ENCODE measurements at regions not wholly inside any gene's neighbourhood (a gene's known extent, or its start where the extent isn't known, plus 50 kb on each side); places are given as distances from the start of the nearest gene placed in this dataset.

DNA sequence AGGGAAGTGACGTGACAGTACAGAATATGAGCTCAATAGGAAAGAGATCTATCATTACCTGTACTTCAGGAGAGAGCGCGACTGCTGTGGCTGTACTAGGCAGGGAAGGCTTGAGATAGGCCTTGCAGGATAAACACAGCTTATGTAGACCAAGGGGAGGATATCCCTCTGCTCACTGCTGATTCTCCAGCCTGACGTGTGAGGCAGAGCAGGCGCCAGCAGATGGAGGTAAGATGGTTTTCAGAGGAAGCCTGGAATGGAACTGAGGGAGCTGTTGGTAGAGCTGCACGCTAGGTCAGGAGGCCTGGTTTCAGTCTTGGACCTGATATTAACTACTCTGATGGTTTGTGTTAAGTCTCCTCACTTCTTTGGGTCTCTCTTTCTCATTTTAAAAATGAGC lies 291.4 kb downstream of the YTHDC2 start:
- no peak for DNase-seq

DNA sequence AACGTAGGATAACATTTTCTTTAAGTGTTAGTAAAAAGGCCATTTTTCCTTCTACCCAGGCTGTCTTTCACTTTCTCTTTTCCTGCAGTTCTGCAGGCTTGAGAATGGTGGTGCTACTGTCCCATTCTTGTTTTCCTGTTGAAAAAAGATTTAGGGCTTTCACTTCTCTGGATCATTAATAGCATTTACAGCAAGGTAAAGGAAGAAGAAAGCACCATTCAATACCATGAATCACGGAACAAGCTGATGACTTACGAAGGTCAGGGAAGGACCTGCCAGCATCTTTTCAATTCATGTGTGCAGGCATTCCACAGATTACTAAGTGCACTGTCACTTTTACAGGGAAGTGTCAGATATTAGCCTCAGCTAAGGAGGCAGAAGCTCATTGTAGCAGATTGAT lies 292.8 kb downstream of the YTHDC2 start:
- DNase-seq, result no peak

DNA sequence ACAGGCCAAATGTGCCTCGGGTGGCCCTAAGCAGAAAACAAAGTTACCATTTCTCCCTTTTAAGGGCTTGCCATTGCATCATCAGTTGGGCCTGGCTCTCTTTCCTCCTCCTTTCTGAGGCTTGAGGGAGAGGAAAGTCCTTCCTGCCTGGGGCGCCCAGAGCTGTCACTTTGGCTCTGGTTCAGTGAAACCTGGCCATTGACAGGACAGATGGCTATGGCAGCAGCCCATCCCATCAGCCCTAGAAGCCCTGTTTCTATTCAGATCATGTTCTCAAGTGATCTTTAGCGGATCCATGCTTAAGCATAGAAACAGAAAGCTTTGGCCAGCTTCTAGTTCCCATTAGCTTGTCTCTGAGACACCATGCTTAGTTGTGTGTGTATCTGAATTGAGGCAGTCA lies 293.4 kb downstream of the YTHDC2 start:
- DNase-seq, result no peak

DNA sequence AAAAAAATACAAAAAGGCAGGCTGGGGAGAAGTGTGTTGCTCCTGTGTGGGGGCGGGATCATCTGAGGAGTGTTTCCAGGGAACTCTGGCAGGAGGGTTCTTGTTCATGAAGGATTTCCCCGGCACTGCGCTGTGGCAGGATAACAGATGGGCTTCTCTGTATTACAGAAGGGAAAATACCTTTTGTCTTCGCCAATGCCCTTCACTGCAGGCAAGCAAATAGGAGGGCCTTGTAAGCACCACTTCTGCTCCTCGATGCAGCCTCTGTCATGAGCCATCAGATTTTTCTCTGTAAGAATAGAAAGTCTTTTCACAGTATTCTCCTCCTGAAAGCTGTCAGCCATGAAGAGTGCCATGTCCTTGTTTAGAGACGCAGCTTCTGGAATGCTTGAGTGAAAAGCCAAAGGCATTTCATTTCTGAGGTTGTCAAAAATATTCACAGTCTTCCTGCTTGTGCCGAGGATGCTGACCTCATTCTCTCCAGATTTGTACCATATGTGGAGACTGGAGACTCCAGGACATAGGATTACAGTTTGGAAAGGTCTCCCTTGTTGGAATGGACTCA lies 294.0 kb downstream of the YTHDC2 start:
- no peak for DNase-seq

DNA sequence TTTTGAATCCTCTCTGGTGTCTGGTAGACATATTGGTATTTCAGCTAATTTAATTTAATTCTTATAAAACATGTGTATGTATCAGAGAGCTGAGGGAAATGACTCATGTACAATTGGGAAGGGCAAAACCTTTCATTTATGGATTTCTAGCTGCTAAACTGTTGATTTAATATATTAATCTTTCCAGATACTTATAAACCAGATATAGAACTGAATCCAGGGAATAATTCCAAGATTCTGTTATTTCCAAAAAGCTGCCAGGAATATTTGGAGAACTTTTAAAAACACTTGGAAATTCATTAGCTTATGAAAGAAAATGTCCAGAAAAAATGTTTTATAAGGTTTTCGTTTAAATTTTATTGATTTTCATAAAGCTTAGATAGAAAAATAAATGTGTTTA lies 295.5 kb downstream of the YTHDC2 start:
- DNase-seq, result no peak

DNA sequence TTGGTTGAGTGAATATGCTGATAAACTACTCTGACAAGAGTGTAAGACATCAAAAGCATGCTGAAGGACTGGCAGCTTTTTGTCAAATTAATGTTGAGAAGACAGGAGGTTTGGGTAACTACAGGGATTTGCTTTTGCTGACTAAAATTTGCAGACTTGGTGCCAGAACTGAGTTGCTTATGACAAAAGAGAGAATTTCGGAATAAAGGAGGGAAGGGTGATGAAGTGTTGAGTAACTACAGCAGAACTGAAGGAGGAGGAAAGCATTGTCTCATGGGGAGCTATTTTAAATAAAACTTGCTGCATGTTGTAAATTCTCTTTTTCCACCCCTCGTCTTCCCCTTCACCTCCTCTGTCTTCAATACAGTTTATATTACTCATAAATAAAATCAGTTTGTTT lies 296.1 kb downstream of the YTHDC2 start:
- no peak for DNase-seq

DNA sequence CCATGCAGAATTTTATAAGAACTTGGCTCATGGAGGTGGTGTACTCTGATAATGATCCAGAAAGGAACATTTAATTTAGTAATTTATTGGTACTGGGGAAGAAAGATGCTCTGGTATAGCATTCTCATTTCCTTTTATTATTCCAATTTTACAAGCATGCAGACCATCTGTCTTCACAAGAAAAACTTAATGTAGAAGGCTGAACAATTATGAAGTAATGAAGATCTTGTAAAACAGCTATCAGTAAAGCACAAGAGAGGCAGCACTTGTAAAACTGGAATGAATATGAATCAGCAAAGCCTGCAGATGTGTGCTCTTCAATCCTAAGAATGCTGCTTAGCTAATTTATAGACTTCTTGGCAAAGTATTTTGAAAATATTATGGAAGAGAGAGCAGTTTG lies 300.0 kb downstream of the YTHDC2 start:
- no peak for DNase-seq

DNA sequence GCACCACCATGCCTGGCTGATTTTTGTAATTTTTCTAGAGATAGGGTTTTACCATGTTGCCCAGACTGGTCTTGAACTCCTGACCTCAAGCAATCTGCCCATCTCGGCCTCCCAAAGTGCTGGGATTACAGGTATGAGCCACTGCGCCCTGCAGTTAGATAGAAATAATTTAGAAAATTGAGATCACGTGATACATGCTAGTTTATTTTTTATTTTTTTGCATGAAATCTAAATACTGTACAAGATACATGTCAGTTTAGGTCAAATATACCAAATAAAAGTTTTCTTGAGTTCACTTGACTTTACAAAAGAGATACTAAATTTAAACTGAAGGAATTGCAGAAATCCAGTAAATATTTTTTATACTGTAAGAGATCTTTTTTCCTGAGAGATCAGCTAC lies 304.2 kb downstream of the YTHDC2 start:
- no peak for DNase-seq

DNA sequence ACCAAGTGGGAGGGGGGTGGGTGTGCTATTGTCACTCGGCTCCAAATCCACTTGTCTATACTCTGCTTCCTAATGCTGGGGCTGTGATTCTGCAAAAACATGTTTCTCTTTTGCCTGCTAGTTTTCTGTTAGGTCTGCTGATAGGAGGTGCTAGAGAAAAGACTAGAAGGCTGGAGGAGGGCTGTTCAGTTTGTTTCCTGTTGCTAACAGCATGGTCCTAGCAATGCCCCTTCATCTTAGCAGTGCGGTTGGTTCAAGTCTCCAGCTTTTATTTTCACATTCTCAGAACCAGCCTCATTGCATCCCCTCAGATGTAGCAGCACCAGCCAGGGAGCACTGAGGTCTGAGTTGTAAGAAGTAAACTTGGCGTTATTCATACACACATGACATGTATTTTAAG lies 310.2 kb downstream of the YTHDC2 start:
- DNase-seq, result no peak

DNA sequence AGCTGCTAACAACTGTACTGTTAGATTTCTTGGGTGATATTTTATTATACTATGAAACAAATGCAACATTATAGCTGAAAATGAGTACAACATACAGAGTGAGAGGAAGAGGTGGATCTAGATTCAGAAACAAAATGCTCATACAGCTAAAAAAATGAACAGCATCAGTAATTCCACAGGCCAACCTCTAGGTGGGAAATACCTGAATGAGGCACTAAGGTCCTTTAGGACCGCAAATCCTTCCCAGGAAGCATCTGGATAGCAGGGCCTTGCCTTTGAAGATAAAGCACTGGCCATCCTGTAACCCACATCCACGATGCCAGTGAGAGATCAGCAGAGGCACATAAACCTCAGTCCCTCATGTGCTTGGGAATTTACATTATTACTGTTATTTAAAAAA lies 310.8 kb downstream of the YTHDC2 start:
- DNase-seq, result no peak

DNA sequence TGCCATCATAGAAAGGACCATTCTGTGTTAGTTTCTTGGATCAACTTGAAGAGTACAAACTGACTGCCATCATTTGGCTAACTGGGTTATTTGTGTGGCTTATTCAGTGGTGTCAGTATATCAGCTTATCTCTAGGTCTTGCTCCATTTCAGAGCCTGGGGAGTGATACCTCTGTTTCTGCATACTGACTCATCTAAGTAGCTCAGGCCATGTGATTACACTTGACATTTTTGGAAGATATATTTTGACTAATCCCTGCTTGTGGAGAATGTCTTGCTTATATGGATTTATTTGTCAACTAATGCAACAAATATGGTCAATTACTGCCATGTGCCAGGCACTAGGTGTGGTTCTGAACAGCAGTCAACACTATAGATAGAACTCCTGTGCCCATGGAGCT lies 311.7 kb downstream of the YTHDC2 start:
- DNase-seq, result no peak

DNA sequence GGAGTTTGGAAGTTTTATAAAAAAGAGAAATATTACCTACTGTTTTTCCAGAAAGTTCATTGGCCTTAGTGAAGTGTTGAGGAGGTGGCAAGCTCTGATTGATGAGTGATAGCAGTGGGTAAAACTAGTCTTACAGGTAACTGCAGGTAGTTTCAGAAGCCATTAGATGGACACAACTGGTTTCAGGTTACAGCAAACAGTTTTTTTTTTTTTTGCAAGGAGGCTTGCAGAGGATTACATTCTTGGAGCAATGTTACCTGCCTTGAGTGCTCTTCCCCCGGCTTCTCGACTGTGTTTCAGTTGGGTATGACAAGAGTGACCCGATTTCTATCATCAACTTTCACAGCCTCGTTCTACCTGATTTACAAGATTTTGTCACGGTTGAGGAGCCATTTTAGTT lies 333.4 kb downstream of the YTHDC2 start:
- DNase-seq, result no peak

DNA sequence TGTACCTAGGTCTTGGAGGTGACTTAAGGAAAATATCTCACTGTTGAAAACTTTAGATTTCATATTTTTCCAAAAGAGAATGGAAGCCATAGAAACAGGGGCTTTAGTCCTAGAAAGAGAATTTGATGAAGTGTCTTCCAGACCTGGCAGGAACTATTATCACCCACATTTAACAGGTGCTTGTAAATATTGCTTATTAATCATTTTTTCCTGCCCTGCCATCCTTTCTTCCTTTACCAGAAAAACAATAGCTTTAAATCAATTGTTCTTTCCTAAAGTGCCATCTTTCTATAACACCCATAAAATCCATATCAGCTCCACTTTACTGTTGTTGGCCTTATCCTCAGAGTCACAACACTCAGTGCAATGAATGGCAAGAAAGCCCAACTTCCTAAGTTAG lies 350.9 kb downstream of the YTHDC2 start:
- no peak for DNase-seq

DNA sequence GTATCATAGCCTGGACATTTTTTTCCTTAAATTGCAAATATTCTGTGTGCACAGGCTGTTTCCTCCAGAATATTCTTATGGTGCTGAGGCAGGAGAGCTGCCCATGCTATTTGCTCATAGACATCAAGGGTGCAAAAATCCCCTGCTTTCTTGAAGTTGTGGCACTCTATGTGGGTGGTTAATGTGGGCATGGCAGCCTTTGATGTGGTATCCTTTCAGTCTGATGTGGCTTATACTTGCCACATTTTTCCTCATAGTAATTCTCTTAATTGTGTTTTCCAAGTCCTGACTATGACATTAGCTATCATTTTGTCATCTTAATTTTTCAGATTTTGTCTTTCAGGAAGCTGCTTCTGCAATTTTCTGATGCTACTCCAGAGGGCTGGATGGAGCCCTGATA lies 353.3 kb downstream of the YTHDC2 start:
- no peak for DNase-seq

DNA sequence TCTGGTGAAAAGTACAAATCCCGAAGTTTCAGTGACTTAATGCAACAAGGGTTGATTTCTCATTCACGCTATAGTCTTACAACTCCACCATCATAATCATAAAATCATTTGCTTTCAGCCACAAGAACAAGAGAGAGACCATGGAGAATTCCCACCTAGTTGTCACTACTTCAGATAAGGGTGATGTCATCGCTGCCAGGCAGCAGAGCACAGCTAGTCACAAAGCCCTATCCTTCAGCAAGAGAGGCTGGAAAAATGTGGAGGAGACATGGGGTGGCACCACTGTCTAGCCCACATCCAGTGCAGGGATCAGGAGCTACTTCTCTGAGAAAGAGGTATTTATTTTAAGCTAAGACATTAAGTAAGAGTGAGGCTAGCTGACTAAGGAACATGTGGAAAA lies 356.1 kb downstream of the YTHDC2 start:
- DNase-seq, result no peak

DNA sequence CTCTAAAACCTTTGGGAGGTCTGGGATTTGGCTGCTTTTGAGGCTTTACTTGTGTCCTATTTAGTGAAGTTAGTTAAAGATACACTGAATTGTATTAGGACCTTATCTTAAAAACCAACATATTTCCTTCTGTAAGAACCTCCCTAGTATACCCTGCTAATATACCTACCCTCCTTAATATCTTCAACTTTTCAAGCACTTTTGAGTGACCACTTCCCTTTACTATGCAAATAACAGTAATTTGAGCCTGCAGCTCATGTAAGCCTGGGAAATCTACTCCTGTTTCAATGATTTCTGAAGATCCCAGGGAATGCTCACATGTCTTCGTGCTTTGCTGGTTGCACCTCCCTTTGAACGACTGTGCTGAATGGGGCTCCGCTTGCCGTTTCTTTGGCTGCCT lies 358.5 kb downstream of the YTHDC2 start:
- no peak for DNase-seq

DNA sequence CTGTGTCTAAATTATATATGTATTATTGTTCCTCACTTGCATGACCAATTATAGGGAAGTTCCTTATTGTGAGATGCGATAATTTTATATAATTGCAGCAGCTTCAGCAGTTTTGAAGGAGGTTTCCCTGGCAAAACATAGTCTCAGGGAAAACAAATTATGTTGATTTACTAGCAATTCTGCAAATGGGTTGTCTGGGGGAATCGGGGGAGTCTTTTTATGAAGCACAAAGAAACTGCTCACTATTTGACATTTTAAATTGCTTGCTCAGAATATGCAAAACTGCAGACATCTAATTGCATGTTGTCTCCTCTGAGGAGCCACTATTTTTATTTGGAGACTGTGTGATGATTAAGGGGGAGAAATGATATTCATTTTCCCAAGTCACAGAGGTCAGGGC lies 361.6 kb downstream of the YTHDC2 start:
- DNase-seq, result no peak

DNA sequence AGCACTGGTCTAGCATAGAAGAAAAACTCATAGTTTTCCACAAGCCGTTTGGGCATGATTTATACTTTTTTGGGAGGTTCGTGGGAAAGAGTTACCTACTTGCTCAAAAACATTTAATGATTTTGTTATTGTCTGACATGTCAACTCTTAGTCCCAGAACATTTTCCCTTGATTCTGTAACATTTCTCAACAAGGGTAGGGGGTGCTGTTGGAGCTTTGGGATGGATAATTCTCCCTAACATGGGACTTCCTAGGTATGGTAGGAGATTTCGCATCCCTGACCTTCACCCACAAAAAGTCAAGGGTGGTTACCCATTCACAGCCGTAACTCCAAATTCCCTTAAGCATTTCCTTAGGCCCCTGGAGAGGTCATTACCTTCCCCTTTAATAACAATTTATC lies 378.0 kb downstream of the YTHDC2 start:
- no peak for DNase-seq

DNA sequence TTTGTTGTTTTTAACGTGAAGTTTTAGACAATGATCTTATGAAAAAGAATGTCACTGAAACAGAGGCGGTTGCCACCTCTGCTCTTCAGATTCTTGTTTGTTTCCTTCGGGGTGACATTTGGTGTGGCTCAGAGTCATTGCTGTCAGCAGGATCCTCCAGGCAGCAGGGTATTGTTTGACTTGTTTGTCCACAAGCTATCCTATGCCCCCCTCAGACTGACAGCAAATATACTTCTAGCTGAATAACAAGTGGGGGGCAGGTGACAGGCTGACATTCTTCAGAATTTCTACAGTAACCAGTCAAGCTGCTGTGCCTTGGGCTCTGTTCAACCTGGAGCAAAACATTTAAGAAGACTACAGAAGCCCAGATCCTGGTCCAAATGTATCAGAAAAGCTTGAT lies 383.3 kb downstream of the YTHDC2 start:
- no peak for DNase-seq

DNA sequence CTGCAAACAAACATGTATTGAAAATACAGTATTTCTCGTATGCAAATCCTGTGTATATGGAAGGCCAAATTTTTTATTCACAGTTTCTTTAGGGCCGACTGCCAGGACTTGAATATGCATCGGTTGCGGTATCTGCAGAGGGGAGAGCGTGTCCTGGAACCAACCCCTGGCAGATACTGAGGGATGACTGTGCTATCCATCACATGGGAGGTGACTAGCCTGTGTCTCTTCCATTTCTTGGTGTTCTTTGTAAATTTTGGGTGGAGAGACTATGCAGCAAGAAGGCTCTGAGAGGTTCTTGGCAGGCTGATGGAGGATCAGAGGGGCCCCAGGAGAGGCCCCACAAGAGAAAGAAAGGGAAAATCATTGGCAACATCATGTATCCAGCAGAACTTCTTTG lies 384.3 kb downstream of the YTHDC2 start:
- no peak for DNase-seq

DNA sequence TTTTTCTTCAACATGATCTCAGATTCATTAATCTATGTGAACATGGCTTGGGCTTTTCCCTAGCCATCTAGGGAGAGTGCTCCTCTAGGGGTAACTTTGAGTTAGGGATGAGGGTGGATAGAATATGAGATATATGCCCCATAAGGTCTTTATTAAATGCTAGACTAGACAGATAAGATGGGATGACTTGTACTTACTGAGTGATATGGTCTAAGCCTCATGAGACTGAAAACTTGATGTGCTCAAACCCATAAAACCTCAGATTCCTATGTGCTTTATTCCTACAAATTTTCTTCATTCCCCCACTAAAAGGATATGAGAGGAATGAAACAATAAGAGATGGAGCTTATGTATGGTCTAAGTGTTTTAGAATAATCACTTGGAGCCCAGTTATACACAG lies 386.6 kb downstream of the YTHDC2 start:
- no peak for DNase-seq

DNA sequence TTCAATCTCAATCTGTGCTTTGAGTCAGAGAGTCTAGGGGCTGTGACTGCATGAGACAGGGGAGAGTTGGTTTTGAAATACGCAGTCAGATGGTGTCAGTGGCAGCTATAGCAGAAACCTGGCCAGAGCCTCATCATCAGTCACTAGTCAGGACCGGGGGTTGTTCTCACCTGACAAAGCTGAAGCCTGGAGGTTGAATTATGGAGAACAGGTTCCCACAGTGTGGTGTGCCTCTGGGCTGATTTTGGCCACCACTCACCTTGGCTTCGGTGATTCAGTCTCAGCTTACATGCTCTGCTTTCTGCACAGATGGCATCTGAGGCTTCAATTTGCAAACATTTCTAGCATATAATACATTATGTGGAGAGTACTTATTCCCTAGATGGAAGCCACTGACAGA lies 387.3 kb downstream of the YTHDC2 start:
- no peak for DNase-seq

DNA sequence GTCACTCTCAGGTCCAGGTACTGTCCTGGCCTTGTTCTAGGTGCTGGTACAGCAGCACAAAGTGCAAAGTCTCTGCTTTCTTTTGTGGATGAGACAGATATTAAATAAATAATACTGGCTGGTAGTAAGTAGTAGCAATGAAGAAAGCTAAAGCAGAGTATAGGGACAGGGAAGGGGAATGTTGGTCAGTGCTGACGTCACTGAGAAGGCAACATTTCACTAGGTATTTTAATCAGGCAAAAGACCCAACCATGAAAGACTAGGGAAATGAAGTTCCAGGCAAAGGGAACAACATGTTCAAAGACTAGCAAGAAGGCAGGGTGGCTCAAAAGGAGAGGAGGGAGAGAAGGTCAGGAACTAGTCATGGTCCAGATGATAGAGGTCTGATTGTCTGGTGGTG lies 388.2 kb downstream of the YTHDC2 start:
- DNase-seq, result no peak

DNA sequence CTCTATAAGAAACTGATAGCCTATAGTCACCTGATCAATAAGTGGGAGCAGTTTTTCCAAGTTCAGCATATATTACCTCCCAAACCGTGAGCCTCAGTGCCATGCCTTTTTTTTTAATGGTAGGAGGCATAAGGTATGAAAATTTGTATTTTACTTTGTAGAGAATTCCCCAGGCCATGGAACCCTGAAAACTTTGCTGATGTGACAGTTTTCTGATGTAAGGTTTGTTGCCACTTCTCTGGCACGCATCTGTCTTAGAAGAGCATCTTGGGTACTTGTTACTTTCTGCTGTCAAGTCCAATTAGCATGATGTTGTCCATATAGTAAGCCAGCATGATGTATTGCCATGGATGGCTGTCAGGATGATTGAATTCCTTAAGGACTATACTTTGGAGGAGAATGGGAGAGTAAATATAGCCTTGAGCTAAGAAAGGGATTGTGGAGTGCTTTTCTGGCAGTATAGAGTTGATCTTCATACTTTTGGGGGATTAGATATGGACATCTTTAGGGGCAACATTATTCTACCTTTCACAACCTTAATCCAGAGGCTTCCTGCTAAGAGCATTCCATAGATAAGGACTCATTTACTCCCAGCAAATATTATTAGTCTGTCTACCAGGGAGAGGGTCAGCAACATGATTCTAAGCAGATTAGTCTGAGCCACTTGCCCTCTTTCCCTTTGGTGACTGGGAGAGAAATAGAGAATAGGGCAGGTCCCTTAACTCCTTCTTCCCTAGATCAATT lies 389.6 kb downstream of the YTHDC2 start:
- no peak for DNase-seq

DNA sequence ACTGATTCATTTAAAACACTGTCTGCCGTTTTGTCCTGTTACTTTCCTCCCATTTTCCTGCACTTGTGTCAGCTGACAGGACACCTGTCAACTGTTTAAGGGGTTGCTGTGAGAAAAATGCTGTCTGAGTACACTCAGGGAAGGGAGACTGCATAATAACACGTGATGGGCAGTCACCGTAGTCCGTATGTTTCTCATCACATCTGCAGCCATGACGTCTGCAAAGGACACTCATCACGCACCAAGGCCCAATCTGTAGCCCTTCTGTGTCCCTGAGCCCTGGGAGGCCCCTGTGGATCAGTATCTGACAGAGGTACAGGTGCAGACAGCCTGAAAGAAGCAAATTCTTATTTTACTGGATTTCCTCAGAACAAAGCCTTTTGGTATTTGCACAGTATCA lies 396.3 kb downstream of the YTHDC2 start:
- no peak for DNase-seq

Data from activated CD4-positive, alpha-beta T cell treated with anti-CD3 and anti-CD28 coated beads, Interleukin-2, amount 50 U/mL, for 16 hours (primary cell).